CD14-positive monocyte (primary cell): ENCODE measurements at regions not wholly inside any gene's neighbourhood (a gene's known extent, or its start where the extent isn't known, plus 50 kb on each side); places are given as distances from the start of the nearest gene placed in this dataset.

Experiments used
- DNase-seq, 3 donors: peaks; one replicate each; pipeline ENCODE4 v3.0.0-alpha.2; 2011 to 2022
- H2AFZ ChIP-seq: 2 replicates; pipeline ENCODE4 v1.6.0; 2012; ENCODE audit warnings: mild to moderate bottlenecking, low read depth, low read length, inconsistent platforms; ENCODE audit not compliant: insufficient read depth, poor library complexity, severe bottlenecking
- H3K27ac ChIP-seq, 2 donors: 1 replicate in 1 of 2; 2 replicates in 1 of 2; pipeline ENCODE4 v1.5.1; 2012 to 2013; ENCODE audit warnings: low read length in 2 of 2, control low read depth in 1 of 2, inconsistent platforms in 1 of 2, low read depth in 1 of 2, mild to moderate bottlenecking in 1 of 2
- H3K27me3 ChIP-seq, 2 donors: one replicate each; pipeline versions ENCODE4 v1.6.0 to v1.6.1; 2011 to 2013; ENCODE audit warnings: low read length in 2 of 2; ENCODE audit not compliant: control insufficient read depth in 2 of 2, insufficient read depth in 2 of 2
- H3K36me3 ChIP-seq, 2 donors: replicated peaks in 1 of 2; 1 replicate in 1 of 2; 2 replicates in 1 of 2; pipeline versions ENCODE4 v1.5.1 to v1.6.1; 2012 to 2013; ENCODE audit warnings: low read length in 2 of 2, control low read depth in 1 of 2, inconsistent platforms in 1 of 2, mild to moderate bottlenecking in 1 of 2; ENCODE audit not compliant: insufficient read depth in 2 of 2, control insufficient read depth in 1 of 2
- H3K4me1 ChIP-seq, 2 donors: 1 replicate in 1 of 2; 2 replicates in 1 of 2; pipeline versions ENCODE4 v1.5.1 to v1.6.1; 2012 to 2013; ENCODE audit warnings: low read length in 2 of 2, control low read depth in 1 of 2, inconsistent platforms in 1 of 2, mild to moderate bottlenecking in 1 of 2, moderate library complexity in 1 of 2; ENCODE audit not compliant: insufficient read depth in 2 of 2, control insufficient read depth in 1 of 2
- H3K4me2 ChIP-seq: replicated peaks from 2 replicates; pipeline ENCODE3; 2012; ENCODE audit warnings: low read length, moderate library complexity, mild to moderate bottlenecking; ENCODE audit not compliant: poor library complexity, severe bottlenecking; ENCODE audit errors: extremely low read depth
- H3K4me3 ChIP-seq, 3 experiments: fragments of 200-600 bp in 1 of 3; sonication (generic) in 1 of 3; replicated peaks in 1 of 3; 1 replicate in 2 of 3; 2 replicates in 1 of 3; pipeline ENCODE4 v1.5.1; 2011 to 2013; ENCODE audit warnings: low read length in 3 of 3, mild to moderate bottlenecking in 3 of 3, control low read depth in 2 of 3, low read depth in 2 of 3, inconsistent platforms in 1 of 3, moderate library complexity in 1 of 3
- H3K79me2 ChIP-seq: 2 replicates; pipeline ENCODE4 v1.6.0; 2012; ENCODE audit warnings: mild to moderate bottlenecking, control low read depth, inconsistent platforms, low read length, moderate library complexity; ENCODE audit not compliant: insufficient read depth
- H3K9ac ChIP-seq: 2 replicates; pipeline ENCODE4 v1.6.0; 2017; ENCODE audit warnings: low read length, mild to moderate bottlenecking; ENCODE audit not compliant: insufficient read depth, poor library complexity, severe bottlenecking
- H3K9me3 ChIP-seq, 2 donors: replicated peaks in 1 of 2; 1 replicate in 1 of 2; 2 replicates in 1 of 2; pipeline versions ENCODE4 v1.5.1 to v1.6.1; 2012 to 2013; ENCODE audit warnings: low read length in 2 of 2, control low read depth in 1 of 2; ENCODE audit not compliant: control insufficient read depth in 1 of 2, insufficient read depth in 1 of 2
- H4K20me1 ChIP-seq: 2 replicates; pipeline ENCODE4 v1.6.0; 2012; ENCODE audit warnings: mild to moderate bottlenecking, low read length, control low read depth, moderate library complexity; ENCODE audit not compliant: insufficient read depth
- H3K27ac Mint-ChIP-seq, 7 donors: one replicate each; pipeline ENCODE4 v1.8.0; 2020; ENCODE audit warnings: mild to moderate bottlenecking in 7 of 7, mixed read lengths in 7 of 7, moderate library complexity in 6 of 7, inconsistent platforms in 2 of 7
- H3K27me3 Mint-ChIP-seq, 3 donors: one replicate each; pipeline ENCODE4 v1.8.0; 2021 to 2022; ENCODE audit warnings: low read depth in 3 of 3, mild to moderate bottlenecking in 3 of 3, mixed read lengths in 3 of 3, moderate library complexity in 3 of 3, inconsistent platforms in 1 of 3
- H3K36me3 Mint-ChIP-seq, 2 donors: one replicate each; pipeline ENCODE4 v1.8.0; 2020; ENCODE audit warnings: mixed read lengths in 2 of 2, inconsistent platforms in 1 of 2, mild to moderate bottlenecking in 1 of 2
- H3K4me1 Mint-ChIP-seq: one replicate; pipeline ENCODE4 v1.8.0; 2020; ENCODE audit warnings: mild to moderate bottlenecking, mixed read lengths
- H3K4me3 Mint-ChIP-seq, 2 donors: one replicate each; pipeline ENCODE4 v1.8.0; 2020; ENCODE audit warnings: mild to moderate bottlenecking in 2 of 2, mixed read lengths in 2 of 2, moderate library complexity in 1 of 2
- H3K9me3 Mint-ChIP-seq, 7 donors: one replicate each; pipeline ENCODE4 v1.8.0; 2020 to 2022; ENCODE audit warnings: mixed read lengths in 7 of 7, mild to moderate bottlenecking in 6 of 7, moderate library complexity in 6 of 7, inconsistent platforms in 2 of 7
- CTCF ChIP-seq: fragments of 200-600 bp; IDR thresholded peaks from one replicate; pipeline ENCODE4 v1.8.0; 2022; ENCODE audit warnings: antibody characterized with exemption, mild to moderate bottlenecking
- WGBS: methylation state at CpG from one replicate; pipeline ENCODE4 v1.1.5; 2013; ENCODE audit warnings: missing lambda C conversion rate; ENCODE audit not compliant: insufficient coverage; 5-methylcytosine and 5-hydroxymethylcytosine counted together
- intact Hi-C, 2 donors: fragments of 100-400 bp; cut with micrococcal nuclease; formaldehyde crosslinking; loops; one replicate each; pipeline versions ENCODE4 v1.15.0 to v1.15.1; 2023

DNA sequence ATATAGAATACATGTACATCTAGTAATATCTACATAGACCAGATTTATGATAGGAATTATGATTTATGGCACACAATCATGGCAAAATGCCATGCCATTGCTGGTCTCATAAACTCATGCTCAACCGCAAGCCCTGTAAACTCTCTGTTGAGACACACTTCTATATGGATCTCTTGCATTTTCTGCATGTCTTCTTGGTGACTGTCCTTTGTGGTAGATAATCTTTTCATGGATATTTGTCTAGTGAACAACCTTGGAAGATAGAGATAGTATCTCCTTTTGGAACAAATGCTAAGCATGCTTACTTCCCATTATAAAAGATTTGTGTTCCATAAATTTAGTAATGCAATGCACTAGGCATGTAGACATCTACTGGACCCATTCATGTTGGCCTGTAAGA is 328.0 kb downstream of the NAF1 start:
- Mint-ChIP-seq H3K4me1 (no peaks in the 10 kb centered on the region), H3K36me3 (no peaks in the 10 kb centered on the region), H3K9me3 (peaks cover 0 to 10% (median 2%) of the 10 kb centered on the region in 7 donors), H3K4me3 (no peak overlapping the region), H3K27ac (no peak overlapping the region), H3K27me3 (peaks cover 0 to 4% (median 3%) of the 10 kb centered on the region in 3 donors)
- Histone ChIP-seq H3K27me3 (no peaks in the 10 kb centered on the region), H3K4me3 (no peak overlapping the region), H3K4me2 (no peak overlapping the region), H3K79me2 (no peaks in the 10 kb centered on the region), H3K36me3 (no peaks in the 10 kb centered on the region), H2AFZ (no peak overlapping the region), H3K4me1 (no peaks in the 10 kb centered on the region), H3K9ac (no peak overlapping the region), H3K27ac (no peak overlapping the region), H3K9me3 (peaks cover 0 to 7% of the 10 kb centered on the region in 2 donors), H4K20me1 (no peaks in the 10 kb centered on the region)
- intact Hi-C loops: no loop called here
- no peak for DNase-seq
- WGBS: no CpG with 5 or more reads among the region's 1 CpG
- no peak for TF ChIP-seq CTCF

GRCh38 chr4:162837679-162838078 is 329.0 kb downstream of the NAF1 start:
- Mint-ChIP-seq H3K9me3 (peaks cover 0 to 10% (median 2%) of the 10 kb centered on the region in 7 donors), H3K27ac (no peak overlapping the region), H3K4me3 (no peak overlapping the region), H3K36me3 (no peaks in the 10 kb centered on the region), H3K27me3 (peaks cover 0 to 3% (median 3%) of the 10 kb centered on the region in 3 donors), H3K4me1 (no peaks in the 10 kb centered on the region)
- H3K27ac ChIP-seq: no peak overlapping the region
- WGBS: no CpG with 5 or more reads among the region's 1 CpG
- H3K4me3 ChIP-seq: no peak overlapping the region
- DNase-seq: no peak
- no peak overlapping the region for H2AFZ ChIP-seq
- H3K4me1 ChIP-seq: no peaks in the 10 kb centered on the region
- no peak overlapping the region for H3K4me2 ChIP-seq
- TF ChIP-seq CTCF: no peak
- H3K9me3 ChIP-seq: peaks cover 0 to 7% of the 10 kb centered on the region in 2 donors
- H3K9ac ChIP-seq: no peak overlapping the region
- no peaks in the 10 kb centered on the region for H3K36me3 ChIP-seq
- no peaks in the 10 kb centered on the region for H3K79me2 ChIP-seq
- no peaks in the 10 kb centered on the region for H3K27me3 ChIP-seq
- H4K20me1 ChIP-seq: no peaks in the 10 kb centered on the region
- intact Hi-C loops: no loop called here
